G401.6 (cell line): ENCODE measurements at regions not wholly inside any gene's neighbourhood (a gene's known extent, or its start where the extent isn't known, plus 50 kb on each side); places are given as distances from the start of the nearest gene placed in this dataset.
"Not testable (repeated sequence)": the region's sequence is repeated elsewhere in the genome, so short reads cannot be mapped to it uniquely, and the experiment has no call there.

Experiments
- FAIRE-seq: peaks from 2 replicates; lab custom pipeline; 2012; peaks lifted over from hg19 to GRCh38; lab: Jason Lieb, UNC

- no peak for FAIRE-seq
These were observed 306.6 kb upstream of the EXOC2 start for GRCh38 chr6:999552-999951.

- FAIRE-seq = no peak
These were observed 305.6 kb upstream of the EXOC2 start for GRCh38 chr6:998551-998950.

GRCh38 chr6:996271-996852 is 303.4 kb upstream of the EXOC2 start:
- no peak for FAIRE-seq

- FAIRE-seq = no peak
These were observed 298.3 kb upstream of the EXOC2 start for GRCh38 chr6:991192-991591.

GRCh38 chr6:984031-984430 is 291.1 kb upstream of the EXOC2 start:
- FAIRE-seq = no peak

GRCh38 chr6:978937-979685 is 286.2 kb upstream of the EXOC2 start:
- FAIRE-seq = no peak

GRCh38 chr6:977226-977625 is 284.3 kb upstream of the EXOC2 start:
- not testable (repeated sequence) for FAIRE-seq

- FAIRE-seq = no peak
These were observed 279.2 kb upstream of the EXOC2 start for GRCh38 chr6:971981-972640.

GRCh38 chr6:968791-969190 is 275.9 kb upstream of the EXOC2 start:
- no peak for FAIRE-seq

GRCh38 chr6:967701-968100 is 274.8 kb upstream of the EXOC2 start:
- FAIRE-seq = no peak

- no peak for FAIRE-seq
These were observed 272.4 kb upstream of the EXOC2 start for GRCh38 chr6:965343-965742.

- no peak for FAIRE-seq
These were observed 270.5 kb upstream of the EXOC2 start for GRCh38 chr6:963456-963855.

GRCh38 chr6:961407-961960 is 268.5 kb upstream of the EXOC2 start:
- no peak for FAIRE-seq

GRCh38 chr6:960356-960755 is 267.4 kb upstream of the EXOC2 start:
- no peak for FAIRE-seq

GRCh38 chr6:958488-958887 is 265.5 kb upstream of the EXOC2 start:
- FAIRE-seq = no peak

GRCh38 chr6:951399-952181 is 258.7 kb upstream of the EXOC2 start:
- FAIRE-seq = no peak

GRCh38 chr6:947235-947934 is 254.4 kb upstream of the EXOC2 start:
- FAIRE-seq = no peak

GRCh38 chr6:946546-946945 is 253.6 kb upstream of the EXOC2 start:
- FAIRE-seq = no peak

- FAIRE-seq = no peak
These were observed 246.8 kb upstream of the EXOC2 start for GRCh38 chr6:939526-940252.

- no peak for FAIRE-seq
These were observed 246.0 kb upstream of the EXOC2 start for GRCh38 chr6:938916-939315.

GRCh38 chr6:938271-938905 is 245.4 kb upstream of the EXOC2 start:
- FAIRE-seq = no peak
